ENCODE measurements at regions not wholly inside any gene's neighbourhood (a gene's known extent, or its start where the extent isn't known, plus 50 kb on each side); places are given as distances from the start of the nearest gene placed in this dataset.

DNA sequence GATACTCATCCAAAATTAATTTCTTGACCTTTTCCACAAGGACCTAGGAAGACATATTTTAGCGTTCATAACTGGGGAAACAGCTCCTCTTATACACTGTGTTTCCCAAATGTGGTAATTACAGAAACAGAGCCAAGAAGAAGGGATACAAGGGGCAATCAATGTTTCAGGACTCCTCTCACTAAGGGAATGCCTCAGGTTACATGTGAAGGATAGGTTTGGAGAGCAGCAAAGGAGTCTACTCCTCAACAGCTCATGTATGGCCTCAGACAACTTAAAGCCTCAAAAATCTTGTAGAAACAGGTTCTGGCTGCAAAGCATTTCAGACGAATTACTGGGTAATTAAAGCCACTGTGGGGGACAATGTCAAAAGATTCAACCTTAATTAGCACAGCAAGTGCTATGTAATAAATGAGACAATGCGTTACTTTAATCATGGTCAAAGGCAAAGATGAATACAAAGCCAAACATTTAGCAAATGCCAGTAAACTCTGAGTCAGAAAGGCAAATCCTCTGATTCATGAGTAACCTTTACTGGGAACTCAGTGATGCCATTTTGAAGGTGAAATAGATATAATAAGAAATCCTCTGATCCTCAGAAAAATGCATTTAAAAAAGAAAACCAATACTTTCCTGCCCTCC lies 1111.2 kb downstream of the TUSC7 start:
- TF ChIP-seq, protein P1, sequence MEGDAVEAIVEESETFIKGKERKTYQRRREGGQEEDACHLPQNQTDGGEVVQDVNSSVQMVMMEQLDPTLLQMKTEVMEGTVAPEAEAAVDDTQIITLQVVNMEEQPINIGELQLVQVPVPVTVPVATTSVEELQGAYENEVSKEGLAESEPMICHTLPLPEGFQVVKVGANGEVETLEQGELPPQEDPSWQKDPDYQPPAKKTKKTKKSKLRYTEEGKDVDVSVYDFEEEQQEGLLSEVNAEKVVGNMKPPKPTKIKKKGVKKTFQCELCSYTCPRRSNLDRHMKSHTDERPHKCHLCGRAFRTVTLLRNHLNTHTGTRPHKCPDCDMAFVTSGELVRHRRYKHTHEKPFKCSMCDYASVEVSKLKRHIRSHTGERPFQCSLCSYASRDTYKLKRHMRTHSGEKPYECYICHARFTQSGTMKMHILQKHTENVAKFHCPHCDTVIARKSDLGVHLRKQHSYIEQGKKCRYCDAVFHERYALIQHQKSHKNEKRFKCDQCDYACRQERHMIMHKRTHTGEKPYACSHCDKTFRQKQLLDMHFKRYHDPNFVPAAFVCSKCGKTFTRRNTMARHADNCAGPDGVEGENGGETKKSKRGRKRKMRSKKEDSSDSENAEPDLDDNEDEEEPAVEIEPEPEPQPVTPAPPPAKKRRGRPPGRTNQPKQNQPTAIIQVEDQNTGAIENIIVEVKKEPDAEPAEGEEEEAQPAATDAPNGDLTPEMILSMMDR (IDR thresholded peaks at IDR 0.05; ENCODE audit: borderline replicate concordance, extremely low read depth, low read length, poor library complexity, severe bottlenecking): no peak
- TF ChIP-seq EZH2 (IDR thresholded peaks at IDR 0.05; ENCODE audit: borderline replicate concordance, low read depth, low read length, severe bottlenecking): no peak
